Sigmoid colon (tissue), 4 donors: ENCODE measurements at regions not wholly inside any gene's neighbourhood (a gene's known extent, or its start where the extent isn't known, plus 50 kb on each side); places are given as distances from the start of the nearest gene placed in this dataset.

Experiments used
- POLR2A ChIP-seq, 2 donors: fragments of 450-650 bp; IDR thresholded peaks; one replicate each; pipeline ENCODE4 v1.6.1; 2016; ENCODE audit warnings: antibody characterized with exemption in 2 of 2, mild to moderate bottlenecking in 2 of 2, moderate library complexity in 2 of 2
- POLR2AphosphoS5 ChIP-seq, 4 donors: sonication (generic); formaldehyde crosslinking; IDR thresholded peaks; one replicate each; pipeline ENCODE4 v1.6.1; 2017; ENCODE audit warnings: antibody characterized with exemption in 4 of 4
- TF ChIP-seq, protein P1 (sequence below), 4 experiments: fragments of 450-650 bp in 3 of 4; fragments of 200-600 bp in 1 of 4; IDR thresholded peaks; one replicate each; pipeline ENCODE4 v1.5.1; 2016 to 2019; ENCODE audit warnings: antibody characterized with exemption in 4 of 4, mild to moderate bottlenecking in 3 of 4, moderate library complexity in 2 of 4

DNA sequence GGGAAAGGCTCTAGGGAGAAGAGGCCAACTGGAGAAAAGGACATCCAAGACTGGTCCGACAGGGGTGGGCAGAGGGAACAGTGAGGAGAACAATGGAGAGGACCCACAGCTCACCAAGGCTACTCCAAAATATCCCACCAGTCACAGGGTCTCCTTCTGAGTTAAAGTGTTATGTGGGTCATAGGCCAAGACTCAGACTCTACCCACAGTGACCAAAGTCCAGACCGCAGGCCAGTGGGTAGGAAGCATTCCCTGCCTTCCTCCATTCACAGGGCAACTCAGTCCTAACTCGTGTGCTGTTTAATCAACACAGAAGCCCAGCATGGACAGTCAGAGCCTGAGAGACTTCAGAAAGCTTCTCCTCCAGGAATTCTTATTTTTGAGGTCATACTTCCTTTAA, 260.6 kb downstream of the SMAD2 start:
- TF ChIP-seq, protein P1, sequence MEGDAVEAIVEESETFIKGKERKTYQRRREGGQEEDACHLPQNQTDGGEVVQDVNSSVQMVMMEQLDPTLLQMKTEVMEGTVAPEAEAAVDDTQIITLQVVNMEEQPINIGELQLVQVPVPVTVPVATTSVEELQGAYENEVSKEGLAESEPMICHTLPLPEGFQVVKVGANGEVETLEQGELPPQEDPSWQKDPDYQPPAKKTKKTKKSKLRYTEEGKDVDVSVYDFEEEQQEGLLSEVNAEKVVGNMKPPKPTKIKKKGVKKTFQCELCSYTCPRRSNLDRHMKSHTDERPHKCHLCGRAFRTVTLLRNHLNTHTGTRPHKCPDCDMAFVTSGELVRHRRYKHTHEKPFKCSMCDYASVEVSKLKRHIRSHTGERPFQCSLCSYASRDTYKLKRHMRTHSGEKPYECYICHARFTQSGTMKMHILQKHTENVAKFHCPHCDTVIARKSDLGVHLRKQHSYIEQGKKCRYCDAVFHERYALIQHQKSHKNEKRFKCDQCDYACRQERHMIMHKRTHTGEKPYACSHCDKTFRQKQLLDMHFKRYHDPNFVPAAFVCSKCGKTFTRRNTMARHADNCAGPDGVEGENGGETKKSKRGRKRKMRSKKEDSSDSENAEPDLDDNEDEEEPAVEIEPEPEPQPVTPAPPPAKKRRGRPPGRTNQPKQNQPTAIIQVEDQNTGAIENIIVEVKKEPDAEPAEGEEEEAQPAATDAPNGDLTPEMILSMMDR (IDR thresholded peaks at IDR 0.05), result no peak
- no peak for TF ChIP-seq POLR2A (IDR thresholded peaks at IDR 0.05)
- TF ChIP-seq POLR2AphosphoS5 (IDR thresholded peaks at IDR 0.05), result no peak
